ENCODE measurements at regions not wholly inside any gene's neighbourhood (a gene's known extent, or its start where the extent isn't known, plus 50 kb on each side); places are given as distances from the start of the nearest gene placed in this dataset.

GRCh38 chr7:119392-120163 is 72.8 kb upstream of the FAM20C start:
- TF ChIP-seq EZH2phosphoT487 (IDR thresholded peaks at IDR 0.05; ENCODE audit: low read depth, severe bottlenecking, unreplicated experiment) (no peak), CTCF (IDR thresholded peaks at IDR 0.05; ENCODE audit: poor library complexity) (no peak)

Measured in hepatocyte (in vitro differentiated cells).